OCI-LY7 (cell line): ENCODE measurements at regions not wholly inside any gene's neighbourhood (a gene's known extent, or its start where the extent isn't known, plus 50 kb on each side); places are given as distances from the start of the nearest gene placed in this dataset.
"Not testable (repeated sequence)": the region's sequence is repeated elsewhere in the genome, so short reads cannot be mapped to it uniquely, and the experiment has no call there.

Source experiments
- BruUV-seq: library from RNA; stranded (reverse); fragments of 400-500 nt; replicated peaks from 2 replicates; lab custom pipeline; 2021; lab: Mats Ljungman, UMichigan
- CTCF ChIA-PET: fragments of 300-600 bp; sonication (Branson Sonifier 250); formaldehyde crosslinking; loops from one replicate; lab custom pipeline; 2022; ENCODE audit warnings: antibody characterized with exemption; ENCODE audit not compliant: unreplicated experiment; lab: Charles Lee
- POLR2A ChIA-PET: fragments of 300-600 bp; sonication (Branson Sonifier 250); formaldehyde crosslinking; loops from one replicate; lab custom pipeline; 2022; ENCODE audit warnings: antibody characterized with exemption; lab: Charles Lee
- DNase-seq: peaks from one replicate; pipeline ENCODE4 v3.0.0-alpha.2; 2015; ENCODE audit warnings: low spot score
- H2AFZ ChIP-seq: fragments of 200-600 bp; sonication (generic), shearing (Covaris generic); 2 replicates; pipeline ENCODE4 v1.6.1; 2014; ENCODE audit warnings: mild to moderate bottlenecking, antibody characterized with exemption, low read length, moderate library complexity
- H3K27ac ChIP-seq: fragments of 200-600 bp; sonication (generic); 2 replicates; pipeline ENCODE4 v1.5.1; 2014; ENCODE audit warnings: mixed run types, low read depth, mild to moderate bottlenecking, moderate library complexity, low read length, inconsistent platforms; ENCODE audit not compliant: poor library complexity, severe bottlenecking
- H3K36me3 ChIP-seq: fragments of 200-600 bp; sonication (generic); 2 replicates; pipeline ENCODE4 v1.6.1; 2014; ENCODE audit warnings: mild to moderate bottlenecking, antibody characterized with exemption, low read length, moderate library complexity, mixed read lengths; ENCODE audit not compliant: insufficient read depth
- H3K4me1 ChIP-seq: fragments of 200-600 bp; sonication (generic); 2 replicates; pipeline ENCODE4 v1.5.1; 2014; ENCODE audit warnings: mild to moderate bottlenecking, low read length; ENCODE audit not compliant: insufficient read depth, poor library complexity, severe bottlenecking
- H3K4me2 ChIP-seq: fragments of 200-600 bp; sonication (generic); 2 replicates; pipeline ENCODE4 v1.6.1; 2014; ENCODE audit warnings: mild to moderate bottlenecking, low read length
- H3K4me3 ChIP-seq: fragments of 200-600 bp; sonication (generic); 2 replicates; pipeline ENCODE4 v1.5.1; 2014; ENCODE audit warnings: mild to moderate bottlenecking, low read depth, low read length; ENCODE audit not compliant: poor library complexity, severe bottlenecking
- H3K79me2 ChIP-seq: fragments of 200-600 bp; sonication (generic); 2 replicates; pipeline ENCODE4 v1.6.1; 2016; ENCODE audit warnings: low read depth, mild to moderate bottlenecking, low read length, moderate library complexity, mixed read lengths; ENCODE audit not compliant: insufficient read depth
- H3K9me2 ChIP-seq: fragments of 200-600 bp; sonication (generic); 2 replicates; pipeline ENCODE4 v1.6.1; 2016; ENCODE audit warnings: mild to moderate bottlenecking, low read length, mixed read lengths; ENCODE audit not compliant: insufficient read depth
- H3K9me3 ChIP-seq: fragments of 200-600 bp; sonication (generic); 2 replicates; pipeline ENCODE4 v1.6.1; 2014; ENCODE audit warnings: mild to moderate bottlenecking, mixed run types, low read length, mixed read lengths
- H4K20me1 ChIP-seq: fragments of 200-600 bp; sonication (generic); 2 replicates; pipeline ENCODE4 v1.6.1; 2014; ENCODE audit warnings: mild to moderate bottlenecking, antibody characterized with exemption, low read length, moderate library complexity, mixed read lengths; ENCODE audit not compliant: insufficient read depth
- CTCF ChIP-seq: fragments of 200-600 bp; sonication (generic); conservative IDR thresholded peaks from 2 replicates; pipeline ENCODE4 v1.5.1; 2014; ENCODE audit warnings: mild to moderate bottlenecking, antibody characterized with exemption, low read length, moderate library complexity, mixed read lengths
- EZH2phosphoT487 ChIP-seq: fragments of 200-600 bp; sonication (generic); IDR thresholded peaks from 2 replicates; pipeline ENCODE4 v1.6.1; 2018; ENCODE audit warnings: low read depth, borderline replicate concordance, mild to moderate bottlenecking, mixed run types, antibody characterized with exemption, low read length, moderate library complexity, mixed read lengths
- intact Hi-C: fragments of 100-400 bp; cut with micrococcal nuclease; formaldehyde crosslinking; loops from one replicate; pipeline ENCODE4 v1.10.0; 2022; ENCODE audit not compliant: unreplicated experiment

GRCh38 chr7:19522486-19522885 lies 186.4 kb downstream of the POLR1F start:
- Histone ChIP-seq H2AFZ (no peak overlapping the region), H3K9me2 (no peaks in the 10 kb centered on the region), H3K36me3 (no peaks in the 10 kb centered on the region), H3K9me3 (no peaks in the 10 kb centered on the region), H3K4me2 (no peak overlapping the region), H3K27ac (no peak overlapping the region), H3K4me3 (no peak overlapping the region), H3K4me1 (no peaks in the 10 kb centered on the region), H4K20me1 (no peaks in the 10 kb centered on the region), H3K79me2 (no peaks in the 10 kb centered on the region)
- DNase-seq, result no peak
- intact Hi-C loops, result no loop called here
- TF ChIP-seq EZH2phosphoT487, result no peak
- no peak for TF ChIP-seq CTCF
- CTCF ChIA-PET, result no interaction called here
- no TSS peak for BruUV-seq
- POLR2A ChIA-PET, result interaction anchor here (0.5 to 0.6 kb wide), 2 partner anchors 25 to 155 kb away, joined by 3 read pairs; no protein-coding TSS in a partner anchor

DNA sequence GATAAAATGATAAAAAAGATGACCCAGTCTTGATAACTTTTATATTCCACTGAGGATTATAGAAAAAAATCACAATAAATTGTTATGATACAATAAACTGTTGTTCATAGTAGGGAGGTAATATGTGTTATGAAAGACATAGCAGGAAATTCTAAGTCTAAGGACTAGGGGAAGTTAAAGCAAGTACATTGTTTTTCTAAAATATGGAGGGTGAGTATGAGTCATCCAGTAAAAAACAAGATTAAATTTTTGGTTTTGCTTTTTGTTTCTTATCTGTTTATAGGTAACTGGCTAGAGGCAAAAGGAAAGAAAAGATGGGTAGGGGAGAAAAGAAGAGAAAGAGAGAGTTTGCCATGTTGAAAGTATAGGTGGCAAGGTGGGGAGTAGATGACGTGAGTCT lies 188.4 kb downstream of the POLR1F start:
- no TSS peak for BruUV-seq
- H3K36me3 ChIP-seq, result no peaks in the 10 kb centered on the region
- H3K9me3 ChIP-seq, result no peaks in the 10 kb centered on the region
- H3K27ac ChIP-seq, result no peak overlapping the region
- no peak overlapping the region for H3K4me2 ChIP-seq
- DNase-seq, result no peak
- H3K9me2 ChIP-seq, result no peaks in the 10 kb centered on the region
- H3K4me3 ChIP-seq, result no peak overlapping the region
- no peak overlapping the region for H2AFZ ChIP-seq
- CTCF ChIA-PET, result no interaction called here
- POLR2A ChIA-PET, result no interaction called here
- no peaks in the 10 kb centered on the region for H3K79me2 ChIP-seq
- no peak for TF ChIP-seq CTCF
- TF ChIP-seq EZH2phosphoT487, result no peak
- no peaks in the 10 kb centered on the region for H3K4me1 ChIP-seq
- no peaks in the 10 kb centered on the region for H4K20me1 ChIP-seq
- intact Hi-C loops, result no loop called here

DNA sequence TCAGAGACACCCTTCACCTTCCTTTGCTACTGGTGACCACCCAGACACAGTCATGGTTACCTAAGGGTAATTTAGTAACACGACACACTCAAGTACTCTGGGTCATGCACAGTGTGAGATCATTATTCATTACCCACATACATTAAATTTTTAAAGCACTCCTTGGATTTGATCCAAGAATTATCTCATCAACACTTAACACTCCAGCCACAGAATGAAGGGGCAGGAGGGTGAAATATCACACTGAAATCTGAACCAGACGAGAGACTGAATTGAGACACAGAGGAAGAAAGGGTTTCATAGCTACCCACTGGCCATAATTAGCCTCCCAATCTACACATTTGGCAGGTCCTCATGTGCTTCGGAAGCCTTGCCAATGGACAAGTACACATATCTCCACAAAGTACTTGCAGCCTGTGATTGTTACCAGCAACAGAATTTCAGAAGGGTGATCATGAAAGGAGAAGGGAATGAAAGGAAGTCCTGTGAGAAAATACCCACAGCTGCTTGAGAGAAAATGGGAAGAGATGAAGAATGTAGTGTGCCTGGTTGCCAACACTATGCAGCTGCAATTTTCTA lies 189.3 kb downstream of the POLR1F start:
- H3K9me3 ChIP-seq, result no peaks in the 10 kb centered on the region
- H3K4me2 ChIP-seq, result no peak overlapping the region
- H3K79me2 ChIP-seq, result no peaks in the 10 kb centered on the region
- intact Hi-C loops, result no loop called here
- DNase-seq, result no peak
- H2AFZ ChIP-seq, result no peak overlapping the region
- BruUV-seq, result no TSS peak
- H4K20me1 ChIP-seq, result no peaks in the 10 kb centered on the region
- H3K27ac ChIP-seq, result no peak overlapping the region
- TF ChIP-seq EZH2phosphoT487 (no peak), CTCF (no peak)
- no peaks in the 10 kb centered on the region for H3K9me2 ChIP-seq
- H3K4me3 ChIP-seq, result no peak overlapping the region
- CTCF ChIA-PET, result no interaction called here
- H3K4me1 ChIP-seq, result no peaks in the 10 kb centered on the region
- H3K36me3 ChIP-seq, result no peaks in the 10 kb centered on the region
- POLR2A ChIA-PET, result no interaction called here

DNA sequence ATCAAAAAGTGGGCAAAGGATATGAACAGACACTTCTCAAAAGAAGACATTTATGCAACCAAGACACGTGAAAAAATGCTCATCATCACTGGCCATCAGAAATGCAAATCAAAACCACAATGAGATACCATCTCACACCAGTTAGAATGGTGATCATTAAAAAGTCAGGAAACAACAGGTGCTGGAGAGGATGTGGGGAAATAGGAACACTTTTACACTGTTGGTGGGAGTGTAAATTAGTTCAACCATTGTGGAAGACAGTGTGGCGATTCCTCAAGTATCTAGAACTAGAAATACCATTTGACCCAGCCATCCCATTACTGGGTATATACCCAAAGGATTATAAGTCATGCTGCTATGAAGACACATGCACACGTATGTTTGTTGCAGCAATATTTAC lies 191.3 kb downstream of the POLR1F start:
- BruUV-seq, H3K9me3 ChIP-seq, H3K4me3 ChIP-seq, H3K36me3 ChIP-seq, H3K4me1 ChIP-seq, intact Hi-C loops, H2AFZ ChIP-seq, POLR2A ChIA-PET, H3K4me2 ChIP-seq, H3K9me2 ChIP-seq, H4K20me1 ChIP-seq, CTCF ChIA-PET, DNase-seq, H3K79me2 ChIP-seq, H3K27ac ChIP-seq: not testable (repeated sequence)
